SU-DHL-6 (cell line): ENCODE measurements at regions not wholly inside any gene's neighbourhood (a gene's known extent, or its start where the extent isn't known, plus 50 kb on each side); places are given as distances from the start of the nearest gene placed in this dataset.

Experiments
- H2AFZ ChIP-seq: fragments of 200-600 bp; sonication (generic); 2 replicates; pipeline ENCODE4 v1.6.1; 2014; ENCODE audit warnings: low read depth, mild to moderate bottlenecking, moderate library complexity, mixed read lengths, antibody characterized with exemption, low read length; ENCODE audit not compliant: severe bottlenecking
- H3F3A ChIP-seq: fragments of 200-600 bp; shearing (Covaris generic); 2 replicates; pipeline ENCODE4 v1.6.0; 2016; ENCODE audit warnings: antibody characterized with exemption, mild to moderate bottlenecking; ENCODE audit not compliant: insufficient read depth
- H3K27ac ChIP-seq: fragments of 200-600 bp; sonication (generic); 2 replicates; pipeline ENCODE4 v1.5.1; 2016; ENCODE audit warnings: low read depth, mild to moderate bottlenecking, low read length, moderate library complexity, mixed read lengths
- H3K27me3 ChIP-seq: fragments of 200-600 bp; sonication (generic), shearing (Covaris generic); 2 replicates; pipeline ENCODE4 v1.6.0; 2014; ENCODE audit warnings: mild to moderate bottlenecking, low read length
- H3K36me3 ChIP-seq: fragments of 200-600 bp; sonication (generic); 2 replicates; pipeline ENCODE4 v1.6.1; 2014; ENCODE audit warnings: mild to moderate bottlenecking, low read length, mixed read lengths
- H3K4me2 ChIP-seq: fragments of 300-600, 200-600 bp; shearing (Covaris generic), sonication (generic); 2 replicates; pipeline ENCODE4 v1.6.0; 2014; ENCODE audit warnings: low read length, low read depth, mild to moderate bottlenecking; ENCODE audit not compliant: poor library complexity, severe bottlenecking
- H3K4me3 ChIP-seq: fragments of 200-600 bp; sonication (generic); 2 replicates; pipeline ENCODE4 v1.5.1; 2014; ENCODE audit warnings: antibody characterized with exemption, low read length, mild to moderate bottlenecking, mixed read lengths; ENCODE audit not compliant: insufficient read depth, poor library complexity, severe bottlenecking
- H3K79me2 ChIP-seq: fragments of 200-600 bp; sonication (generic); 2 replicates; pipeline ENCODE4 v1.6.1; 2014; ENCODE audit warnings: mild to moderate bottlenecking, low read length, moderate library complexity; ENCODE audit not compliant: insufficient read depth
- H3K9ac ChIP-seq: fragments of 200-600 bp; sonication (generic); 2 replicates; pipeline ENCODE4 v1.7.0; 2014; ENCODE audit warnings: mild to moderate bottlenecking, low read length
- H3K9me2 ChIP-seq: fragments of 200-600 bp; sonication (generic); replicated peaks from 2 replicates; pipeline ENCODE4 v1.6.1; 2014; ENCODE audit warnings: low read length; ENCODE audit not compliant: insufficient read depth
- H3K9me3 ChIP-seq: fragments of 200-600 bp; sonication (generic); 2 replicates; pipeline ENCODE4 v1.6.1; 2014; ENCODE audit warnings: low read length, mixed read lengths; ENCODE audit not compliant: insufficient read depth
- H4K20me1 ChIP-seq: fragments of 200-600 bp; sonication (generic); 2 replicates; pipeline ENCODE4 v1.6.1; 2014; ENCODE audit warnings: low read depth, mild to moderate bottlenecking, antibody characterized with exemption, low read length, moderate library complexity, mixed read lengths
- EZH2phosphoT487 ChIP-seq: fragments of 200-600 bp; sonication (generic), shearing (Covaris generic); conservative IDR thresholded peaks from 2 replicates; pipeline ENCODE4 v1.6.1; 2018; ENCODE audit warnings: mild to moderate bottlenecking, antibody characterized with exemption, low read length, moderate library complexity, mixed read lengths
- TF ChIP-seq, protein P1 (sequence below): fragments of 200-600 bp; sonication (generic); IDR thresholded peaks from one replicate; pipeline ENCODE4 v1.5.1; 2017; ENCODE audit warnings: antibody characterized with exemption, mild to moderate bottlenecking, low read length, moderate library complexity; ENCODE audit not compliant: insufficient read depth, poor library complexity, severe bottlenecking

DNA sequence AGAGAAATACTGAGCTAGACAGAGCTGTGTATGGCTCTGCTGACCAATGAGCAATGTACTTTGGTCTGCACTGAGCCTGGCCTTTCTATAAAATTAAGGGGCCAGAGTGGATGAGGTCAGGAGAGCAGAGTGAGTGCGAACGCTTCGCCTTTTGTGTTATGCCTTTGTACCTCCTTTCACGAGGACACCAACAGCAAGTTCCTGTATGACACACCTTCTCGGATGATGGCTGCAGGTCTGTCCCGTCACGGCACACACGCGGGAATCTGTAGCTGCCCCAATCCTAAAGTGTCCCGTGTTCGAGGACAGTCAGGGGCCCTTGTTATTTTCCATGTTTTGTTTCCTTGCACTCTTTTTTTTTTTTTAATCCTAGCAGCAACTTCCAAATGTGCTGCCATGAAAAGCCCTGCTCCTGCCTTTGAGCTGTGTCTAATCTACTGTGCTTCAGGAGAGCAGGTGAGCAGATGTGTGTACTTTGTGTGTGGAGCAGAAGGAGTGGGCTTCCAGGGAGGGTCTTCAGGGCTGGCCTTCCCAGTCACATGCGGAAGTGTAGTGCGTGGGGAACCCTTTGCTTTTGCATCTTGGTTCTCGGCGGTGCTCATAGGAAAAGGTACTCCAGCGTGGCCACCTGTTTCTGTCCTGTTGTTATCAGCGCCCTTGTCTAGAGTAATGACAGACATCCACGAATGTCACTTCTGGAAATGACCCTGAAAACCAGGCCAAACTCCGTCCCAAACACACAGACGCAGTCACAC is 213.2 kb downstream of the NDUFA10 start:
- TF ChIP-seq, protein P1, sequence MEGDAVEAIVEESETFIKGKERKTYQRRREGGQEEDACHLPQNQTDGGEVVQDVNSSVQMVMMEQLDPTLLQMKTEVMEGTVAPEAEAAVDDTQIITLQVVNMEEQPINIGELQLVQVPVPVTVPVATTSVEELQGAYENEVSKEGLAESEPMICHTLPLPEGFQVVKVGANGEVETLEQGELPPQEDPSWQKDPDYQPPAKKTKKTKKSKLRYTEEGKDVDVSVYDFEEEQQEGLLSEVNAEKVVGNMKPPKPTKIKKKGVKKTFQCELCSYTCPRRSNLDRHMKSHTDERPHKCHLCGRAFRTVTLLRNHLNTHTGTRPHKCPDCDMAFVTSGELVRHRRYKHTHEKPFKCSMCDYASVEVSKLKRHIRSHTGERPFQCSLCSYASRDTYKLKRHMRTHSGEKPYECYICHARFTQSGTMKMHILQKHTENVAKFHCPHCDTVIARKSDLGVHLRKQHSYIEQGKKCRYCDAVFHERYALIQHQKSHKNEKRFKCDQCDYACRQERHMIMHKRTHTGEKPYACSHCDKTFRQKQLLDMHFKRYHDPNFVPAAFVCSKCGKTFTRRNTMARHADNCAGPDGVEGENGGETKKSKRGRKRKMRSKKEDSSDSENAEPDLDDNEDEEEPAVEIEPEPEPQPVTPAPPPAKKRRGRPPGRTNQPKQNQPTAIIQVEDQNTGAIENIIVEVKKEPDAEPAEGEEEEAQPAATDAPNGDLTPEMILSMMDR = no peak
- TF ChIP-seq EZH2phosphoT487 = no peak
- Histone ChIP-seq H3K9me3 (no peaks in the 10 kb centered on the region), H3K36me3 (no peaks in the 10 kb centered on the region), H3K27ac (no peak overlapping the region), H3K9ac (no peak overlapping the region), H3K4me3 (no peak overlapping the region), H2AFZ (no peak overlapping the region), H3K79me2 (no peaks in the 10 kb centered on the region), H3F3A (no peaks in the 10 kb centered on the region), H3K9me2 (no peaks in the 10 kb centered on the region), H3K27me3 (no peaks in the 10 kb centered on the region), H4K20me1 (no peaks in the 10 kb centered on the region), H3K4me2 (no peak overlapping the region)

DNA sequence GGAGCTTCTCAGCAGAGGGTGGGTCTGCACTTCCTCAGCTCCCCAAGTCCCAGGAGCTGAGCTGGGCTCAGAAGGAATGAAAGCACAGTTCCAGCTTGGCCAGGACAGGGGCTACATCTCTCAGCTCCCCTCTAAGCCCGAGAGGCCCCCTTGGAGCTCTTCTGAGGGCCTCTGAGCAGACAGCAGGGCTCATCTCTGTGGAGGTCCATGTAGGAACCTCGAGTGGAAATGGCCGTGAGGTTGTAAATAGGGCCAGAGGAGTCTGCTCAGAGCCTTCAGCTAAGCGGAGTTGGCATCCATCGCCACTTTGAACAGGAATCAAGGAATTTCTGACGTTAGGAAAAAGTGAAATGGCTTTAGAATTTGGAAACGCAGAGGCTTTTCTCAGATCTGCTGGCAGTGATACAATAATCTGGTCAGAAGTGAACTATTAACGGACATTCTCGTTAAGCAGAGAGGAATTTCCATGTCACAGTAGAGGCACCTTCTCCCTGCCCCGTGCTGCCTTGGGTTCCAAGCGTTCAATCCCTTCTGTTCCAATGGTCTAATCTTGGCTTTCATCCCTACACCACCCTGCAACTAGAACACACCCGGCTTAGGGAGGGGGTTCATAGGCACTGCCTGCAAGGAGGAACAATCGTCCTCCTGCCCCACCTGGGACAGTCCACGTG is 213.9 kb downstream of the NDUFA10 start:
- Histone ChIP-seq H3F3A (no peaks in the 10 kb centered on the region), H3K79me2 (no peaks in the 10 kb centered on the region), H2AFZ (no peak overlapping the region), H3K9me2 (no peaks in the 10 kb centered on the region), H3K9me3 (no peaks in the 10 kb centered on the region), H3K4me3 (no peak overlapping the region), H3K27me3 (no peaks in the 10 kb centered on the region), H3K9ac (no peak overlapping the region), H3K4me2 (no peak overlapping the region), H3K36me3 (no peaks in the 10 kb centered on the region), H3K27ac (no peak overlapping the region), H4K20me1 (no peaks in the 10 kb centered on the region)
- no peak for TF ChIP-seq EZH2phosphoT487
- TF ChIP-seq, protein P1 = no peak

DNA sequence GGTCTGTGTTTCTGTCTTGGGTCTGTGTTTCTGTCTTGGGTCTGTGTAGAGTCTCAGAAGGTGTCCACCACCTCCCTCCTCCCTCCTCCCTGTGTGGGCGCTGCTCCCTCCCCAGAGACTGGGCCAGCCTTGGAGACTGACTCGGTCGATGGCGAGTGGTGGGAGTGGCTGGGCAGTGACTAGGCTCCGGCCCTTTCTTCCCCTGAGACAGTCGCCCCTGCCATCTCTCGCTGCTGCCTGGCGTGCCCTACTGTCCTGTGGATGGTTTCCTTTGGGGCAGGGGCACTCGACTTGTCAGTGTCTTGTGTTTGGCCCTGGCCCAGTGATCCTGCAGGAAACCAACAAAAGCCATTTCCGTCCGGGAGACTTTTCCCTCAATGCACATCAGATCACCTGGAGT is 215.8 kb downstream of the NDUFA10 start:
- Histone ChIP-seq H3K4me2 (no peak overlapping the region), H3K9me2 (no peaks in the 10 kb centered on the region), H2AFZ (no peak overlapping the region), H4K20me1 (no peaks in the 10 kb centered on the region), H3K36me3 (no peaks in the 10 kb centered on the region), H3K27me3 (no peaks in the 10 kb centered on the region), H3K4me3 (no peak overlapping the region), H3K9ac (no peak overlapping the region), H3F3A (no peaks in the 10 kb centered on the region), H3K27ac (no peak overlapping the region), H3K79me2 (no peaks in the 10 kb centered on the region), H3K9me3 (no peaks in the 10 kb centered on the region)
- no peak for TF ChIP-seq EZH2phosphoT487
- TF ChIP-seq, protein P1 = no peak
